GM23338 (cell line): ENCODE measurements at regions not wholly inside any gene's neighbourhood (a gene's known extent, or its start where the extent isn't known, plus 50 kb on each side); places are given as distances from the start of the nearest gene placed in this dataset.

ENCODE experiments used
- EZH2 ChIP-seq: fragments of 200-600 bp; sonication (generic); IDR thresholded peaks from one replicate; pipeline ENCODE4 v1.8.0; 2017; ENCODE audit warnings: antibody characterized with exemption, mild to moderate bottlenecking, low read depth; ENCODE audit not compliant: unreplicated experiment
- EZH2phosphoT487 ChIP-seq: fragments of 200-600 bp; sonication (generic); IDR thresholded peaks from one replicate; pipeline ENCODE4 v1.8.1; 2018; ENCODE audit warnings: antibody characterized with exemption; ENCODE audit not compliant: unreplicated experiment
- TF ChIP-seq, protein P1 (sequence below), 2 experiments: fragments of 200-600 bp in 1 of 2; sonication (generic) in 1 of 2; conservative IDR thresholded peaks; 2 replicates each; pipeline versions ENCODE4 v1.5.1 to v1.6.1; 2016 to 2017; ENCODE audit warnings: antibody characterized with exemption in 2 of 2, low read depth in 2 of 2, mild to moderate bottlenecking in 2 of 2, moderate library complexity in 1 of 2

DNA sequence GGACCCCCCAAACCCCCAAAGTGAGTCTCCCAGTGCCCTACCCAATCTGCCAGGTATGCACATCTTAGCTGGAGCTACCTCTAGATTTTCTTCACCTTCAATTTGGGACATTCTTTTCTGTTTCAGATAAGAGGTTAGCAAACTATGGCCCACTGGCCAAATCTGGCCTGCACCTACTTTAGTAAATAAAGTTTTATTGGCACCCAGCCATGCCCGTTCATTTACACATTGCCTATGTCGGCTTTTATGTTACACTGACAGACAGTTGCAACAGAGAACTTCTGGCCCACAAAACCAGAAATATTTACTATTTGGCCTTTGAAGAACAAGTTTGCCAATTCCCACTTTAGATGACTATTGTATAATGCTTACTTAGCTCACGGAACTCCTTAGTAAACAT lies 55.9 kb upstream of the STX16 start:
- TF ChIP-seq EZH2 = no peak
- no peak for TF ChIP-seq EZH2phosphoT487
- TF ChIP-seq, protein P1, sequence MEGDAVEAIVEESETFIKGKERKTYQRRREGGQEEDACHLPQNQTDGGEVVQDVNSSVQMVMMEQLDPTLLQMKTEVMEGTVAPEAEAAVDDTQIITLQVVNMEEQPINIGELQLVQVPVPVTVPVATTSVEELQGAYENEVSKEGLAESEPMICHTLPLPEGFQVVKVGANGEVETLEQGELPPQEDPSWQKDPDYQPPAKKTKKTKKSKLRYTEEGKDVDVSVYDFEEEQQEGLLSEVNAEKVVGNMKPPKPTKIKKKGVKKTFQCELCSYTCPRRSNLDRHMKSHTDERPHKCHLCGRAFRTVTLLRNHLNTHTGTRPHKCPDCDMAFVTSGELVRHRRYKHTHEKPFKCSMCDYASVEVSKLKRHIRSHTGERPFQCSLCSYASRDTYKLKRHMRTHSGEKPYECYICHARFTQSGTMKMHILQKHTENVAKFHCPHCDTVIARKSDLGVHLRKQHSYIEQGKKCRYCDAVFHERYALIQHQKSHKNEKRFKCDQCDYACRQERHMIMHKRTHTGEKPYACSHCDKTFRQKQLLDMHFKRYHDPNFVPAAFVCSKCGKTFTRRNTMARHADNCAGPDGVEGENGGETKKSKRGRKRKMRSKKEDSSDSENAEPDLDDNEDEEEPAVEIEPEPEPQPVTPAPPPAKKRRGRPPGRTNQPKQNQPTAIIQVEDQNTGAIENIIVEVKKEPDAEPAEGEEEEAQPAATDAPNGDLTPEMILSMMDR (conservative IDR thresholded peaks at IDR 0.05; ENCODE audit: low read depth in 2 of 2) = no peak
